ENCODE measurements at regions not wholly inside any gene's neighbourhood (a gene's known extent, or its start where the extent isn't known, plus 50 kb on each side); places are given as distances from the start of the nearest gene placed in this dataset.

DNA sequence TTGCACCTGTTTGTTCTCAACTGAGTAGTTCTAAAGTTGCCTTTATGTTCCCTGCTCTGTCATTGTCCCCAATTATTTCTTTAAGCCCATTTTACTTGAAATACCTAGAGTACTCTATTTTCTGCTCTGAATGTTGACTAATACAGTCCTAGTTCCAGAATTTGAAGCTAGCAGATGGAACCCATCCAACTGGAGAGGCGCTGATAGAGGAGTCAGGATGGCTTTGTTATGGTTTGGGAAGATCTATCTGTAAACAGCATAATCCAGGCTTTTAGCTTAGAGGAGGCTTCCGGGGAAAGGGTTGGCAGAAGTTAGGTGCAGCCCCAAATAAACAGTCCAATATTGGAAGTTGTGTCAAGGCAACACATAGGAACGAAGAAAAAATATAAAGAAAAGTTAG is 927.7 kb downstream of the TFAP2A start:
- TF ChIP-seq CTCF (IDR thresholded peaks at IDR 0.05; ENCODE audit: low read depth, low read length), result no peak
- H3K9me3 ChIP-seq (ENCODE audit: control insufficient read depth, insufficient read depth, low read length), result no peaks in the 10 kb centered on the region
- no peak for DNase-seq (ENCODE audit: low read depth, low spot score)

GRCh38 chr6:9485992-9486391 is 928.9 kb downstream of the TFAP2A start:
- no peak for DNase-seq (ENCODE audit: low read depth, low spot score)
- no peaks in the 10 kb centered on the region for H3K27me3 ChIP-seq (ENCODE audit: control insufficient read depth, insufficient read depth, low read length)
- H3K27ac ChIP-seq (ENCODE audit: low read depth, low read length), result no peak overlapping the region
- no peak overlapping the region for H3K4me3 ChIP-seq (ENCODE audit: low read depth, low read length)
- ChIA-PET POLR2A (no interaction called here), CTCF (no interaction called here)
- no peaks in the 10 kb centered on the region for H3K9me3 ChIP-seq (ENCODE audit: control insufficient read depth, insufficient read depth, low read length)
- TF ChIP-seq CTCF (IDR thresholded peaks at IDR 0.05; ENCODE audit: low read depth, low read length), result no peak

More for the DNA sequence above, 927.7 kb downstream of the TFAP2A start:
- no peak overlapping the region for H3K4me3 ChIP-seq (ENCODE audit: low read depth, low read length)
- ChIA-PET POLR2A (no interaction called here), CTCF (no interaction called here)
- H3K27ac ChIP-seq (ENCODE audit: low read depth, low read length), result no peak overlapping the region
- H3K27me3 ChIP-seq (ENCODE audit: control insufficient read depth, insufficient read depth, low read length), result no peaks in the 10 kb centered on the region

DNA sequence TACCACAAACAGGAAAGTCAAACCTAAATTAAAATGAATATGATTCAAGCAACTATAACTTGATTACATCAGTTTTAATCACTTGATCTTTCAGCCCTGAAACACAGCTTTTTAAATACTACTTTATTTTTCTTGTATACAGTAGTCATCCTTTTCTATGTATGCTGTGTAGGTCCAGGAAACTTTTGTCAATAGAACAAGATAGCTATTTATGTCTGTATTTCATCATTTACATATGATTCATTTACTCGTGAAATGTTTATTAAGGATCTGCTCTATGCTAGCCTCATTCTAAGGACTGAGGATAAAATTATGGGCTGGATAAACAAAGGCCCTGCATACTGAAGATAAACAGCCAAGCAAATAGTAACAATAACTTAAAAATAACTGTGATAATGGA is 930.2 kb downstream of the TFAP2A start:
- H3K9me3 ChIP-seq (ENCODE audit: control insufficient read depth, insufficient read depth, low read length), result no peaks in the 10 kb centered on the region
- TF ChIP-seq CTCF (IDR thresholded peaks at IDR 0.05; ENCODE audit: low read depth, low read length), result no peak
- DNase-seq (ENCODE audit: low read depth, low spot score), result no peak
- no peaks in the 10 kb centered on the region for H3K27me3 ChIP-seq (ENCODE audit: control insufficient read depth, insufficient read depth, low read length)
- CTCF ChIA-PET, result no interaction called here
- POLR2A ChIA-PET, result no interaction called here
- H3K27ac ChIP-seq (ENCODE audit: low read depth, low read length), result no peak overlapping the region
- no peak overlapping the region for H3K4me3 ChIP-seq (ENCODE audit: low read depth, low read length)

DNA sequence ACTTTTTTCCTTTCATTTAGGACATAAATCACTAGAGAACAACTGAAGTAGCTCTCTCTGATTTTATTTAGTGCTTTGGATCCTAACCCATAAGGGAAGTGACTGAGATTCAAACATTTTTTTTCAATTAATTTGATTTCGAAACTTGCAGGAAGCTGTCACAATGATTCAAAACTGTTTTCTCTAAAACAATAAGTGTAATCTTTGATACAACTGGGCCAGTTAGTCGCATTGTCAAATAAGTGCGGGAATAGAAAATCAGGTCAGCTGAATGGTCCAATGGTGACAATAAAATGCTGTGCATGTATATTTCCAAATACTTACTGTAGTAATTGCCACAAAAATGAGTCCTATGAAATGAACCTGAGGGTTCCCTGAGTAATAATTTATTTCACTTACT is 930.8 kb downstream of the TFAP2A start:
- Histone ChIP-seq H3K4me3 (ENCODE audit: low read depth, low read length) (no peak overlapping the region), H3K27ac (ENCODE audit: low read depth, low read length) (no peak overlapping the region), H3K27me3 (ENCODE audit: control insufficient read depth, insufficient read depth, low read length) (no peaks in the 10 kb centered on the region), H3K9me3 (ENCODE audit: control insufficient read depth, insufficient read depth, low read length) (no peaks in the 10 kb centered on the region)
- TF ChIP-seq CTCF (IDR thresholded peaks at IDR 0.05; ENCODE audit: low read depth, low read length), result no peak
- CTCF ChIA-PET, result interaction anchor here (0.6 kb wide), 1 partner anchor 945 kb away, joined by 3 read pairs; no protein-coding TSS in a partner anchor
- POLR2A ChIA-PET, result no interaction called here
- DNase-seq (ENCODE audit: low read depth, low spot score), result no peak

- POLR2A ChIA-PET, result interaction anchor here (0.6 to 1.8 kb wide), 4 partner anchors 10 to 165 kb away, joined by 3 to 10 read pairs (median 3); no protein-coding TSS in a partner anchor
- no peaks in the 10 kb centered on the region for H3K9me3 ChIP-seq (ENCODE audit: control insufficient read depth, insufficient read depth, low read length)
- no peak for TF ChIP-seq CTCF (IDR thresholded peaks at IDR 0.05; ENCODE audit: low read depth, low read length)
- CTCF ChIA-PET, result interaction anchor here (0.7 to 1.2 kb wide), 3 partner anchors 9 to 505 kb away, joined by 3 read pairs; no protein-coding TSS in a partner anchor
- no peaks in the 10 kb centered on the region for H3K27me3 ChIP-seq (ENCODE audit: control insufficient read depth, insufficient read depth, low read length)
- no peak overlapping the region for H3K4me3 ChIP-seq (ENCODE audit: low read depth, low read length)
- H3K27ac ChIP-seq (ENCODE audit: low read depth, low read length), result peak overlapping the region; percentile 34
- DNase-seq (ENCODE audit: low read depth, low spot score), result peak; percentile 76
Measured at GRCh38 chr6:9482030-9482738, 932.7 kb downstream of the TFAP2A start.
